Mesenchymal stem cell (in vitro differentiated cells and primary cell): ENCODE measurements at regions not wholly inside any gene's neighbourhood (a gene's known extent, or its start where the extent isn't known, plus 50 kb on each side); places are given as distances from the start of the nearest gene placed in this dataset.

ENCODE experiments used
- DNase-seq: peaks from one replicate; pipeline ENCODE4 v3.0.0-alpha.2; 2013
- H2AFZ ChIP-seq: one replicate; pipeline ENCODE4 v1.6.1; 2013; ENCODE audit warnings: low read depth, mild to moderate bottlenecking, control low read depth, inconsistent platforms, low read length, moderate library complexity
- H2AK5ac ChIP-seq: 2 replicates; pipeline ENCODE4 v1.6.1; 2013; ENCODE audit warnings: low read length, moderate library complexity, mild to moderate bottlenecking, inconsistent platforms; ENCODE audit not compliant: severe bottlenecking
- H2BK120ac ChIP-seq: one replicate; pipeline ENCODE4 v1.6.1; 2013; ENCODE audit warnings: low read depth, mild to moderate bottlenecking, inconsistent platforms, low read length, moderate library complexity
- H2BK12ac ChIP-seq, 2 experiments: one replicate each; pipeline ENCODE4 v1.6.1; 2013; ENCODE audit warnings: inconsistent platforms in 2 of 2, low read length in 2 of 2, mild to moderate bottlenecking in 2 of 2, moderate library complexity in 2 of 2, control low read depth in 1 of 2
- H2BK15ac ChIP-seq: one replicate; pipeline ENCODE4 v1.6.1; 2013; ENCODE audit warnings: mild to moderate bottlenecking, low read depth, inconsistent platforms; ENCODE audit not compliant: poor library complexity, severe bottlenecking
- H2BK5ac ChIP-seq: 2 replicates; pipeline ENCODE4 v1.6.1; 2013; ENCODE audit warnings: low read depth, mild to moderate bottlenecking, low read length, control low read depth, inconsistent platforms; ENCODE audit not compliant: poor library complexity, severe bottlenecking
- H3K14ac ChIP-seq, 2 experiments: one replicate each; pipeline ENCODE4 v1.6.1; 2013; ENCODE audit warnings: inconsistent platforms in 2 of 2, low read length in 2 of 2, control low read depth in 1 of 2, mild to moderate bottlenecking in 1 of 2, moderate library complexity in 1 of 2
- H3K18ac ChIP-seq, 2 experiments: one replicate each; pipeline ENCODE4 v1.6.1; 2013; ENCODE audit warnings: inconsistent platforms in 2 of 2, low read length in 2 of 2, control low read depth in 1 of 2, low read depth in 1 of 2, mild to moderate bottlenecking in 1 of 2
- H3K23ac ChIP-seq, 2 experiments: one replicate each; pipeline ENCODE4 v1.6.1; 2013; ENCODE audit warnings: inconsistent platforms in 2 of 2, low read length in 2 of 2, mild to moderate bottlenecking in 2 of 2, moderate library complexity in 2 of 2, control low read depth in 1 of 2
- H3K27ac ChIP-seq: 2 replicates; pipeline ENCODE4 v1.5.1; 2013; ENCODE audit warnings: mild to moderate bottlenecking, moderate library complexity, low read length, control low read depth, inconsistent platforms; ENCODE audit not compliant: poor library complexity, severe bottlenecking
- H3K27me3 ChIP-seq, 2 experiments: 2 replicates each; pipeline versions ENCODE4 v1.6.1 to v1.7.0; 2013; ENCODE audit warnings: low read length in 2 of 2, mild to moderate bottlenecking in 2 of 2, moderate library complexity in 2 of 2, control low read depth in 1 of 2, inconsistent platforms in 1 of 2; ENCODE audit not compliant: control insufficient read depth in 1 of 2, insufficient read depth in 1 of 2
- H3K36me3 ChIP-seq, 2 experiments: 2 replicates each; pipeline versions ENCODE4 v1.6.1 to v1.7.0; 2013; ENCODE audit warnings: low read length in 2 of 2, control low read depth in 1 of 2, inconsistent platforms in 1 of 2, low read depth in 1 of 2, mild to moderate bottlenecking in 1 of 2; ENCODE audit not compliant: insufficient read depth in 2 of 2, control insufficient read depth in 1 of 2
- H3K4ac ChIP-seq, 2 experiments: one replicate each; pipeline ENCODE4 v1.6.1; 2013; ENCODE audit warnings: inconsistent platforms in 2 of 2, low read length in 2 of 2, mild to moderate bottlenecking in 2 of 2, moderate library complexity in 2 of 2, control low read depth in 1 of 2, low read depth in 1 of 2
- H3K4me1 ChIP-seq: 2 replicates; pipeline ENCODE4 v1.6.1; 2013; ENCODE audit warnings: low read depth, low read length, control low read depth; ENCODE audit not compliant: control insufficient read depth, insufficient read depth
- H3K4me2 ChIP-seq: 2 replicates; pipeline ENCODE4 v1.6.1; 2013; ENCODE audit warnings: low read length, mild to moderate bottlenecking, inconsistent platforms; ENCODE audit not compliant: poor library complexity, severe bottlenecking
- H3K4me3 ChIP-seq, 2 experiments: 2 replicates each; pipeline versions ENCODE4 v1.5.1 to v1.7.0; 2013; ENCODE audit warnings: low read length in 2 of 2, mild to moderate bottlenecking in 2 of 2, control low read depth in 1 of 2, low read depth in 1 of 2; ENCODE audit not compliant: insufficient read depth in 1 of 2
- H3K79me1 ChIP-seq: replicated peaks from 2 replicates; pipeline ENCODE4 v1.6.1; 2013; ENCODE audit warnings: mild to moderate bottlenecking, control low read depth, low read length, inconsistent platforms; ENCODE audit not compliant: poor library complexity, severe bottlenecking
- H3K9ac ChIP-seq: 2 replicates; pipeline ENCODE4 v1.7.0; 2013; ENCODE audit warnings: mild to moderate bottlenecking, low read length, moderate library complexity
- H3K9me3 ChIP-seq: 2 replicates; pipeline ENCODE4 v1.7.0; 2013; ENCODE audit warnings: mild to moderate bottlenecking, low read length; ENCODE audit not compliant: control insufficient read depth
- H4K8ac ChIP-seq: one replicate; pipeline ENCODE4 v1.6.1; 2013; ENCODE audit warnings: inconsistent platforms, mild to moderate bottlenecking, low read length, moderate library complexity
- H4K91ac ChIP-seq: one replicate; pipeline ENCODE4 v1.6.1; 2013; ENCODE audit warnings: mild to moderate bottlenecking, low read length, inconsistent platforms
- whole genome bisulfite sequencing: methylation state at CpG from one replicate; pipeline ENCODE4 v1.1.7; 2013; ENCODE audit warnings: mixed read lengths; 5-methylcytosine and 5-hydroxymethylcytosine counted together

GRCh38 chr2:12486205-12487118, 230.3 kb upstream of the TRIB2 start:
- Histone ChIP-seq H3K4me1 (peaks cover 4% of the 10 kb centered on the region), H2BK12ac (peak overlapping the region in 1 of 2 experiments; percentile 7), H2BK120ac (no peak overlapping the region), H3K23ac (no peak overlapping the region), H3K4ac (peak overlapping the region in 1 of 2 experiments; percentile 24), H3K14ac (no peak overlapping the region), H3K4me2 (no peak overlapping the region), H3K36me3 (no peaks in the 10 kb centered on the region), H3K27ac (no peak overlapping the region), H2AFZ (no peak overlapping the region), H4K8ac (no peak overlapping the region), H3K4me3 (no peak overlapping the region), H3K27me3 (peaks cover 0 to 4% of the 10 kb centered on the region in 2 experiments), H3K18ac (no peak overlapping the region), H2AK5ac (no peak overlapping the region), H3K9me3 (no peaks in the 10 kb centered on the region), H3K79me1 (no peaks in the 10 kb centered on the region), H4K91ac (no peak overlapping the region), H3K9ac (no peak overlapping the region), H2BK5ac (no peak overlapping the region), H2BK15ac (no peak overlapping the region)
- 79% methylated on average over 9 of the region's 9 CpGs for WGBS
- DNase-seq: peak; percentile 53

GRCh38 chr2:12487253-12488004, 229.3 kb upstream of the TRIB2 start:
- no peak overlapping the region for H3K4me2 ChIP-seq
- no peak overlapping the region for H3K18ac ChIP-seq
- no peaks in the 10 kb centered on the region for H3K36me3 ChIP-seq
- H3K79me1 ChIP-seq: no peaks in the 10 kb centered on the region
- H3K9ac ChIP-seq: no peak overlapping the region
- H3K23ac ChIP-seq: no peak overlapping the region
- no peak overlapping the region for H3K14ac ChIP-seq
- no peak overlapping the region for H2BK12ac ChIP-seq
- peaks cover 0 to 4% of the 10 kb centered on the region in 2 experiments for H3K27me3 ChIP-seq
- H3K4me1 ChIP-seq: peaks cover 4% of the 10 kb centered on the region
- H4K8ac ChIP-seq: no peak overlapping the region
- no peak overlapping the region for H2BK5ac ChIP-seq
- no peak overlapping the region for H2AK5ac ChIP-seq
- H4K91ac ChIP-seq: no peak overlapping the region
- no peak overlapping the region for H3K4me3 ChIP-seq
- H3K9me3 ChIP-seq: no peaks in the 10 kb centered on the region
- no peak overlapping the region for H3K27ac ChIP-seq
- H3K4ac ChIP-seq: no peak overlapping the region
- H2BK120ac ChIP-seq: no peak overlapping the region
- no peak for DNase-seq
- 95% methylated on average over 7 of the region's 8 CpGs for WGBS
- no peak overlapping the region for H2AFZ ChIP-seq
- no peak overlapping the region for H2BK15ac ChIP-seq

- WGBS: 82% methylated on average over 9 of the region's 12 CpGs
- no peak overlapping the region for H4K91ac ChIP-seq
- H3K18ac ChIP-seq: peak overlapping the region in 1 of 2 experiments; percentile 46
- H3K14ac ChIP-seq: no peak overlapping the region
- peaks cover 0 to 4% of the 10 kb centered on the region in 2 experiments for H3K27me3 ChIP-seq
- DNase-seq: no peak
- H3K4me3 ChIP-seq: no peak overlapping the region
- no peaks in the 10 kb centered on the region for H3K36me3 ChIP-seq
- no peak overlapping the region for H2AK5ac ChIP-seq
- H2AFZ ChIP-seq: no peak overlapping the region
- H2BK12ac ChIP-seq: no peak overlapping the region
- no peak overlapping the region for H3K4ac ChIP-seq
- H3K27ac ChIP-seq: no peak overlapping the region
- H2BK120ac ChIP-seq: no peak overlapping the region
- peaks cover 8% of the 10 kb centered on the region for H3K4me1 ChIP-seq
- H2BK15ac ChIP-seq: no peak overlapping the region
- H3K4me2 ChIP-seq: no peak overlapping the region
- H3K79me1 ChIP-seq: no peaks in the 10 kb centered on the region
- H3K9ac ChIP-seq: no peak overlapping the region
- H2BK5ac ChIP-seq: no peak overlapping the region
- no peak overlapping the region for H4K8ac ChIP-seq
- H3K9me3 ChIP-seq: no peaks in the 10 kb centered on the region
- H3K23ac ChIP-seq: no peak overlapping the region
Measured at GRCh38 chr2:12488352-12489318, 228.1 kb upstream of the TRIB2 start.
